ENCODE measurements at regions not wholly inside any gene's neighbourhood (a gene's known extent, or its start where the extent isn't known, plus 50 kb on each side); places are given as distances from the start of the nearest gene placed in this dataset.

DNA sequence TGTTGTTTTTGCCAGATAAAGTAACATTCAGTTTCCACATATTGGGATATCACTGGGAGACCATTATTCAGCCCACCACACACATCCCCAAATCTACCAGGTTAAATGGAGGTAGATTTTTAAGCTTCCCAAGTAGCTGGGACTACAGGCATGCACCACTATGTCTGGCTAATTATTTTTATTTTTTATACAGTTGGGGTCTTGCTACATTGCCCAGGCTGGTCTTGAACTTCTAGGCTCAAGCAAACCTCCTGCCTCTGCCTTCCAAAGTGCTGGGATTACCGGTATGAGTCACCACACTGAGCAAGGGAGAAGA, 96.6 kb upstream of the CHD2 start:
- no peak for ATAC-seq
- FAIRE-seq: no peak
- in situ Hi-C loops (cut with HindIII; ENCODE audit: extremely low pct_ligation_motif_present, low pct_unique_long_range_greater_than_20kb): no loop called here
- Histone ChIP-seq H3K9me3 (ENCODE audit: low read length) (no peaks in the 10 kb centered on the region), H3K9ac (ENCODE audit: insufficient read depth, low read depth, low read length) (peak overlapping the region; percentile 49), H3K4me3 (replicated peaks in 1 of 3; ENCODE audit: insufficient read depth in 1 of 3, low read depth in 2 of 3, low read length in 3 of 3) (no peak overlapping the region), H2AFZ (ENCODE audit: low read length) (no peak overlapping the region), H3K27me3 (ENCODE audit: control insufficient read depth in 1 of 2, insufficient read depth in 2 of 2, low read length in 2 of 2) (no peaks in the 10 kb centered on the region; a peak in 1 of 5 replicates), H3K79me2 (ENCODE audit: insufficient read depth, low read length) (peaks cover 25% of the 10 kb centered on the region), H3K27ac (ENCODE audit: extremely low read length, insufficient read depth, low read length) (peak overlapping the region; percentile 90), H4K20me1 (ENCODE audit: insufficient read depth, low read length) (no peaks in the 10 kb centered on the region), H3K4me2 (ENCODE audit: low read depth, low read length) (peak overlapping the region; percentile 47), H3K36me3 (replicated peaks in 1 of 2; ENCODE audit: control insufficient read depth in 1 of 2, insufficient read depth in 2 of 2, low read length in 2 of 2) (no peaks in the 10 kb centered on the region), H3K4me1 (ENCODE audit: insufficient read depth, low read length) (peaks cover 63% of the 10 kb centered on the region)
- CTCF ChIA-PET (ENCODE audit: low intra/inter-chr PET ratio, low total read pairs): no interaction called here
- 0% methylated on average over 1 of the region's 1 CpG for WGBS (ENCODE audit: low lambda C conversion rate)
- BruUV-seq (replicated peaks): TSS peak; percentile 38
- no peak for DNase-seq (ENCODE audit: low spot score)
- intact Hi-C loops (cut with micrococcal nuclease; ENCODE audit: unreplicated experiment): no loop called here
- POLR2A ChIA-PET: interaction anchor here (1.1 to 3.7 kb wide), 14 partner anchors 8 to 147 kb away, joined by 3 to 41 read pairs (median 10); partner anchors contain the start of gene CHD2
- TF ChIP-seq, protein P1, sequence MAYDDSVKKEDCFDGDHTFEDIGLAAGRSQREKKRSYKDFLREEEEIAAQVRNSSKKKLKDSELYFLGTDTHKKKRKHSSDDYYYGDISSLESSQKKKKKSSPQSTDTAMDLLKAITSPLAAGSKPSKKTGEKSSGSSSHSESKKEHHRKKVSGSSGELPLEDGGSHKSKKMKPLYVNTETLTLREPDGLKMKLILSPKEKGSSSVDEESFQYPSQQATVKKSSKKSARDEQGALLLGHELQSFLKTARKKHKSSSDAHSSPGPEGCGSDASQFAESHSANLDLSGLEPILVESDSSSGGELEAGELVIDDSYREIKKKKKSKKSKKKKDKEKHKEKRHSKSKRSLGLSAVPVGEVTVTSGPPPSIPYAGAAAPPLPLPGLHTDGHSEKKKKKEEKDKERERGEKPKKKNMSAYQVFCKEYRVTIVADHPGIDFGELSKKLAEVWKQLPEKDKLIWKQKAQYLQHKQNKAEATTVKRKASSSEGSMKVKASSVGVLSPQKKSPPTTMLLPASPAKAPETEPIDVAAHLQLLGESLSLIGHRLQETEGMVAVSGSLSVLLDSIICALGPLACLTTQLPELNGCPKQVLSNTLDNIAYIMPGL (CRISPR knock-in tag; IDR thresholded peaks at IDR 0.05; ENCODE audit: borderline replicate concordance in 1 of 2, low read depth in 1 of 2): peak in 1 of 2 experiments; percentile 16; a peak in 1 of 4 replicates
- TF ChIP-seq, protein P2, sequence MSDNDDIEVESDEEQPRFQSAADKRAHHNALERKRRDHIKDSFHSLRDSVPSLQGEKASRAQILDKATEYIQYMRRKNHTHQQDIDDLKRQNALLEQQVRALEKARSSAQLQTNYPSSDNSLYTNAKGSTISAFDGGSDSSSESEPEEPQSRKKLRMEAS (IDR thresholded peaks at IDR 0.05): peak; percentile 10; the same call in 1 of the 2 replicates
- TF ChIP-seq, protein P3, sequence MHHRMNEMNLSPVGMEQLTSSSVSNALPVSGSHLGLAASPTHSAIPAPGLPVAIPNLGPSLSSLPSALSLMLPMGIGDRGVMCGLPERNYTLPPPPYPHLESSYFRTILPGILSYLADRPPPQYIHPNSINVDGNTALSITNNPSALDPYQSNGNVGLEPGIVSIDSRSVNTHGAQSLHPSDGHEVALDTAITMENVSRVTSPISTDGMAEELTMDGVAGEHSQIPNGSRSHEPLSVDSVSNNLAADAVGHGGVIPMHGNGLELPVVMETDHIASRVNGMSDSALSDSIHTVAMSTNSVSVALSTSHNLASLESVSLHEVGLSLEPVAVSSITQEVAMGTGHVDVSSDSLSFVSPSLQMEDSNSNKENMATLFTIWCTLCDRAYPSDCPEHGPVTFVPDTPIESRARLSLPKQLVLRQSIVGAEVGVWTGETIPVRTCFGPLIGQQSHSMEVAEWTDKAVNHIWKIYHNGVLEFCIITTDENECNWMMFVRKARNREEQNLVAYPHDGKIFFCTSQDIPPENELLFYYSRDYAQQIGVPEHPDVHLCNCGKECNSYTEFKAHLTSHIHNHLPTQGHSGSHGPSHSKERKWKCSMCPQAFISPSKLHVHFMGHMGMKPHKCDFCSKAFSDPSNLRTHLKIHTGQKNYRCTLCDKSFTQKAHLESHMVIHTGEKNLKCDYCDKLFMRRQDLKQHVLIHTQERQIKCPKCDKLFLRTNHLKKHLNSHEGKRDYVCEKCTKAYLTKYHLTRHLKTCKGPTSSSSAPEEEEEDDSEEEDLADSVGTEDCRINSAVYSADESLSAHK (CRISPR knock-in tag; IDR thresholded peaks at IDR 0.05; ENCODE audit: borderline replicate concordance): no peak
- TF ChIP-seq NPAS2 (CRISPR knock-in tag; IDR thresholded peaks at IDR 0.05; ENCODE audit: borderline replicate concordance) (no peak), ZNF256 (CRISPR knock-in tag; conservative IDR thresholded peaks at IDR 0.05) (no peak), KDM1A (CRISPR knock-in tag; IDR thresholded peaks at IDR 0.05) (peak; percentile 59; the same call in 1 of the 2 replicates), ZNF350 (CRISPR knock-in tag; IDR thresholded peaks at IDR 0.05; ENCODE audit: borderline replicate concordance, low read depth) (no peak), ZNF292 (CRISPR knock-in tag; IDR thresholded peaks at IDR 0.05; ENCODE audit: borderline replicate concordance, low read depth) (no peak; the same call in 1 of the 2 replicates), SMC3 (IDR thresholded peaks at IDR 0.05; ENCODE audit: low read length) (no peak), ZNF607 (CRISPR knock-in tag; IDR thresholded peaks at IDR 0.05; ENCODE audit: borderline replicate concordance) (no peak)
- TF ChIP-seq, protein P4, sequence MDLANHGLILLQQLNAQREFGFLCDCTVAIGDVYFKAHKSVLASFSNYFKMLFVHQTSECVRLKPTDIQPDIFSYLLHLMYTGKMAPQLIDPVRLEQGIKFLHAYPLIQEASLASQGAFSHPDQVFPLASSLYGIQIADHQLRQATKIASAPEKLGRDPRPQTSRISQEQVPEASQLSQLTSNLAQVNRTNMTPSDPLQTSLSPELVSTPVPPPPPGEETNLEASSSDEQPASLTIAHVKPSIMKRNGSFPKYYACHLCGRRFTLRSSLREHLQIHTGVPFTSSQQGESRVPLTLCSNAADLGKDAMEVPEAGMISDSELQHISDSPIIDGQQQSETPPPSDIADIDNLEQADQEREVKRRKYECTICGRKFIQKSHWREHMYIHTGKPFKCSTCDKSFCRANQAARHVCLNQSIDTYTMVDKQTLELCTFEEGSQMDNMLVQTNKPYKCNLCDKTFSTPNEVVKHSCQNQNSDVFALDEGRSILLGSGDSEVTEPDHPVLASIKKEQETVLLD (CRISPR knock-in tag; IDR thresholded peaks at IDR 0.05; ENCODE audit: low read depth): no peak
- TF ChIP-seq, protein P5, sequence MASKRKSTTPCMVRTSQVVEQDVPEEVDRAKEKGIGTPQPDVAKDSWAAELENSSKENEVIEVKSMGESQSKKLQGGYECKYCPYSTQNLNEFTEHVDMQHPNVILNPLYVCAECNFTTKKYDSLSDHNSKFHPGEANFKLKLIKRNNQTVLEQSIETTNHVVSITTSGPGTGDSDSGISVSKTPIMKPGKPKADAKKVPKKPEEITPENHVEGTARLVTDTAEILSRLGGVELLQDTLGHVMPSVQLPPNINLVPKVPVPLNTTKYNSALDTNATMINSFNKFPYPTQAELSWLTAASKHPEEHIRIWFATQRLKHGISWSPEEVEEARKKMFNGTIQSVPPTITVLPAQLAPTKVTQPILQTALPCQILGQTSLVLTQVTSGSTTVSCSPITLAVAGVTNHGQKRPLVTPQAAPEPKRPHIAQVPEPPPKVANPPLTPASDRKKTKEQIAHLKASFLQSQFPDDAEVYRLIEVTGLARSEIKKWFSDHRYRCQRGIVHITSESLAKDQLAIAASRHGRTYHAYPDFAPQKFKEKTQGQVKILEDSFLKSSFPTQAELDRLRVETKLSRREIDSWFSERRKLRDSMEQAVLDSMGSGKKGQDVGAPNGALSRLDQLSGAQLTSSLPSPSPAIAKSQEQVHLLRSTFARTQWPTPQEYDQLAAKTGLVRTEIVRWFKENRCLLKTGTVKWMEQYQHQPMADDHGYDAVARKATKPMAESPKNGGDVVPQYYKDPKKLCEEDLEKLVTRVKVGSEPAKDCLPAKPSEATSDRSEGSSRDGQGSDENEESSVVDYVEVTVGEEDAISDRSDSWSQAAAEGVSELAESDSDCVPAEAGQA (IDR thresholded peaks at IDR 0.05; ENCODE audit: low read depth): no peak
- TF ChIP-seq, protein P5 (CRISPR knock-in tag; IDR thresholded peaks at IDR 0.05; ENCODE audit: borderline replicate concordance): no peak
